Left lung (tissue), 4 donors: ENCODE measurements at regions not wholly inside any gene's neighbourhood (a gene's known extent, or its start where the extent isn't known, plus 50 kb on each side); places are given as distances from the start of the nearest gene placed in this dataset.
A peak's percentile ranks its signal among the peaks of the same experiment; 100 is the strongest.

ENCODE experiments used
- ATAC-seq: fragments of 200-7000 bp; cut with Tn5 transposase; one replicate; pipeline ENCODE4 v1.9.1; 2020; ENCODE audit warnings: moderate library complexity
- DNase-seq, 4 donors: peaks; one replicate each; pipeline ENCODE4 v3.0.0-alpha.2; 2013 to 2020
- H3K27ac ChIP-seq, 2 donors: fragments of 200-600 bp; sonication (generic) in 1 of 2; one replicate each; pipeline versions ENCODE4 v1.5.0 to v1.8.0; 2020 to 2021
- H3K27me3 ChIP-seq, 2 donors: fragments of 200-600 bp; sonication (generic) in 1 of 2; one replicate each; pipeline versions ENCODE4 v1.5.0 to v1.8.0; 2020 to 2021
- H3K36me3 ChIP-seq, 2 donors: fragments of 200-600 bp; sonication (generic) in 1 of 2; one replicate each; pipeline versions ENCODE4 v1.5.0 to v1.8.0; 2020 to 2021
- H3K4me1 ChIP-seq, 2 donors: fragments of 200-600 bp; one replicate each; pipeline ENCODE4 v1.8.0; 2021
- H3K4me3 ChIP-seq, 2 donors: fragments of 200-600 bp; sonication (generic) in 1 of 2; one replicate each; pipeline versions ENCODE4 v1.5.0 to v1.8.0; 2020 to 2021; ENCODE audit warnings: mild to moderate bottlenecking in 1 of 2
- H3K9me3 ChIP-seq, 2 donors: fragments of 200-600 bp; sonication (generic) in 1 of 2; one replicate each; pipeline versions ENCODE4 v1.5.0 to v1.8.0; 2020 to 2021
- CTCF ChIP-seq, 2 donors: fragments of 200-600 bp; sonication (generic) in 1 of 2; IDR thresholded peaks; one replicate each; pipeline versions ENCODE4 v1.5.0 to v1.8.0; 2021; ENCODE audit warnings: antibody characterized with exemption in 2 of 2
- intact Hi-C, 2 donors: fragments of 100-400 bp; cut with DNase I; formaldehyde crosslinking; loops; one replicate each; pipeline versions ENCODE4 v1.11.2 to v1.14.2; 2022
- donor health status: DM: no; HTN: yes; CAD: no.
- donor health status: DM: no; HTN: no; CAD: no.

- Histone ChIP-seq H3K4me3 (no peak overlapping the region), H3K36me3 (no peaks in the 10 kb centered on the region), H3K27me3 (no peaks in the 10 kb centered on the region), H3K27ac (no peak overlapping the region), H3K9me3 (no peaks in the 10 kb centered on the region), H3K4me1 (no peaks in the 10 kb centered on the region)
- ATAC-seq (no peak), DNase-seq (no peak)
- no peak for TF ChIP-seq CTCF (IDR thresholded peaks at IDR 0.05)
- intact Hi-C loops, result no loop called here
Observed at GRCh38 chr1:78360584-78360983, 130.2 kb upstream of the PTGFR start.

GRCh38 chr1:78367700-78368099, 123.1 kb upstream of the PTGFR start:
- no peaks in the 10 kb centered on the region for H3K27me3 ChIP-seq
- H3K4me1 ChIP-seq, result no peaks in the 10 kb centered on the region
- no peak for ATAC-seq
- no peak for DNase-seq
- no peaks in the 10 kb centered on the region for H3K36me3 ChIP-seq
- no peak for TF ChIP-seq CTCF (IDR thresholded peaks at IDR 0.05)
- no peak overlapping the region for H3K4me3 ChIP-seq
- H3K9me3 ChIP-seq, result no peaks in the 10 kb centered on the region
- H3K27ac ChIP-seq, result no peak overlapping the region
- intact Hi-C loops, result no loop called here

- Histone ChIP-seq H3K4me1 (no peaks in the 10 kb centered on the region), H3K36me3 (no peaks in the 10 kb centered on the region), H3K9me3 (no peaks in the 10 kb centered on the region), H3K4me3 (no peak overlapping the region), H3K27ac (no peak overlapping the region), H3K27me3 (no peaks in the 10 kb centered on the region)
- intact Hi-C loops, result no loop called here
- DNase-seq, result no peak
- TF ChIP-seq CTCF (IDR thresholded peaks at IDR 0.05), result no peak
- no peak for ATAC-seq
Observed at GRCh38 chr1:78369546-78369945, 121.2 kb upstream of the PTGFR start.

- intact Hi-C loops, result no loop called here
- H3K4me3 ChIP-seq, result no peak overlapping the region
- H3K36me3 ChIP-seq, result no peaks in the 10 kb centered on the region
- no peaks in the 10 kb centered on the region for H3K27me3 ChIP-seq
- H3K27ac ChIP-seq, result no peak overlapping the region
- ATAC-seq (peak; percentile 95), DNase-seq (no peak)
- H3K4me1 ChIP-seq, result no peaks in the 10 kb centered on the region
- H3K9me3 ChIP-seq, result no peaks in the 10 kb centered on the region
- TF ChIP-seq CTCF (IDR thresholded peaks at IDR 0.05), result no peak
Observed at GRCh38 chr1:78370356-78370755, 120.4 kb upstream of the PTGFR start.

GRCh38 chr1:78370779-78371482, 119.8 kb upstream of the PTGFR start:
- H3K9me3 ChIP-seq, result no peaks in the 10 kb centered on the region
- H3K27me3 ChIP-seq, result no peaks in the 10 kb centered on the region
- no peak for DNase-seq
- H3K4me3 ChIP-seq, result no peak overlapping the region
- no peaks in the 10 kb centered on the region for H3K4me1 ChIP-seq
- no peaks in the 10 kb centered on the region for H3K36me3 ChIP-seq
- no peak overlapping the region for H3K27ac ChIP-seq
- intact Hi-C loops, result no loop called here
- peak; percentile 43 for ATAC-seq
- TF ChIP-seq CTCF (IDR thresholded peaks at IDR 0.05), result no peak
